ENCODE measurements at regions not wholly inside any gene's neighbourhood (a gene's known extent, or its start where the extent isn't known, plus 50 kb on each side); places are given as distances from the start of the nearest gene placed in this dataset.
"Not testable (repeated sequence)": the region's sequence is repeated elsewhere in the genome, so short reads cannot be mapped to it uniquely, and the experiment has no call there.

- DNase-seq (ENCODE audit: low read depth) = no peak
These were observed 461.4 kb upstream of the POT1 start for GRCh38 chr7:125390981-125391380.

- no peak for DNase-seq (ENCODE audit: low read depth)
These were observed 456.6 kb upstream of the POT1 start for GRCh38 chr7:125386211-125386610.

- DNase-seq (ENCODE audit: low read depth) = no peak
These were observed 453.7 kb upstream of the POT1 start for GRCh38 chr7:125383324-125383723.

GRCh38 chr7:125382401-125382800 lies 452.8 kb upstream of the POT1 start:
- DNase-seq (ENCODE audit: low read depth) = no peak

GRCh38 chr7:125375942-125376341 lies 446.3 kb upstream of the POT1 start:
- DNase-seq (ENCODE audit: low read depth) = no peak

GRCh38 chr7:125370502-125370901 lies 440.9 kb upstream of the POT1 start:
- no peak for DNase-seq (ENCODE audit: low read depth)

- DNase-seq (ENCODE audit: low read depth) = no peak
These were observed 434.2 kb upstream of the POT1 start for GRCh38 chr7:125363873-125364272.

GRCh38 chr7:125358551-125359167 lies 429.0 kb upstream of the POT1 start:
- DNase-seq (ENCODE audit: low read depth) = no peak

GRCh38 chr7:125357676-125358455 lies 428.2 kb upstream of the POT1 start:
- DNase-seq (ENCODE audit: low read depth) = no peak

- DNase-seq (ENCODE audit: low read depth) = no peak
These were observed 426.3 kb upstream of the POT1 start for GRCh38 chr7:125355899-125356298.

GRCh38 chr7:125347269-125347668 lies 417.6 kb upstream of the POT1 start:
- no peak for DNase-seq (ENCODE audit: low read depth)

- DNase-seq (ENCODE audit: low read depth) = no peak
These were observed 408.5 kb upstream of the POT1 start for GRCh38 chr7:125338110-125338509.

- no peak for DNase-seq (ENCODE audit: low read depth)
These were observed 406.7 kb upstream of the POT1 start for GRCh38 chr7:125336326-125336725.

- no peak for DNase-seq (ENCODE audit: low read depth)
These were observed 397.1 kb upstream of the POT1 start for GRCh38 chr7:125326666-125327255.

GRCh38 chr7:125316466-125316865 lies 386.8 kb upstream of the POT1 start:
- no peak for DNase-seq (ENCODE audit: low read depth)

- no peak for DNase-seq (ENCODE audit: low read depth)
These were observed 369.6 kb upstream of the POT1 start for GRCh38 chr7:125299003-125299765.

- no peak for DNase-seq (ENCODE audit: low read depth)
These were observed 350.3 kb upstream of the POT1 start for GRCh38 chr7:125279961-125280360.

- no peak for DNase-seq (ENCODE audit: low read depth)
These were observed 348.7 kb upstream of the POT1 start for GRCh38 chr7:125278318-125278717.

GRCh38 chr7:125274742-125275141 lies 345.1 kb upstream of the POT1 start:
- not testable (repeated sequence) for DNase-seq (ENCODE audit: low read depth)

GRCh38 chr7:125264174-125264856 lies 334.7 kb upstream of the POT1 start:
- DNase-seq (ENCODE audit: low read depth) = not testable (repeated sequence)

GRCh38 chr7:125258876-125259417 lies 329.3 kb upstream of the POT1 start:
- not testable (repeated sequence) for DNase-seq (ENCODE audit: low read depth)
